SK-N-SH (cell line): ENCODE measurements at regions not wholly inside any gene's neighbourhood (a gene's known extent, or its start where the extent isn't known, plus 50 kb on each side); places are given as distances from the start of the nearest gene placed in this dataset.

Source experiments
- CTCF ChIA-PET: fragments of 300-600, 350-600 bp; formaldehyde crosslinking; extraction: SDS; loops from one replicate; lab custom pipeline; 2021; lab: Yijun Ruan, JAX
- POLR2A ChIA-PET: fragments of 350-600 bp; sonication (Branson Sonifier 250); formaldehyde crosslinking; extraction: SDS; loops from one replicate; lab custom pipeline; 2020; ENCODE audit warnings: antibody characterized with exemption, inconsistent platforms; lab: Yijun Ruan, JAX
- DNase-seq: peaks from one replicate; pipeline ENCODE4 v3.0.0; 2012
- H2AFZ ChIP-seq: fragments of 200-600 bp; sonication (generic); 2 replicates; pipeline ENCODE4 v1.8.1; 2016; ENCODE audit warnings: antibody characterized with exemption, mild to moderate bottlenecking, low read depth
- H3F3A ChIP-seq: fragments of 200-600 bp; sonication (generic); replicated peaks from 2 replicates; pipeline ENCODE3; 2016; ENCODE audit warnings: antibody characterized with exemption, mild to moderate bottlenecking; ENCODE audit not compliant: insufficient read depth
- H3K27ac ChIP-seq, 2 experiments: fragments of 200-500 bp in 1 of 2; fragments of 200-600 bp in 1 of 2; sonication (Bioruptor generic) in 1 of 2; sonication (generic), shearing (Covaris generic) in 1 of 2; 2 replicates each; pipeline versions ENCODE4 v1.5.1 to v1.6.1; 2014 to 2016; ENCODE audit warnings: low read depth in 2 of 2, inconsistent platforms in 1 of 2, low read length in 1 of 2, mild to moderate bottlenecking in 1 of 2, mixed read lengths in 1 of 2
- H3K27me3 ChIP-seq: fragments of 200-600 bp; sonication (generic), shearing (Covaris generic); 2 replicates; pipeline ENCODE4 v1.6.1; 2016; ENCODE audit warnings: mixed run types; ENCODE audit not compliant: insufficient read depth
- H3K36me3 ChIP-seq, 2 experiments: fragments of 200-500 bp in 1 of 2; fragments of 200-600 bp in 1 of 2; sonication (Bioruptor generic) in 1 of 2; sonication (generic) in 1 of 2; replicated peaks in 1 of 2; 2 replicates each; pipeline versions ENCODE3 to v1.5.1; 2014 to 2016; ENCODE audit warnings: low read length in 1 of 2, mild to moderate bottlenecking in 1 of 2; ENCODE audit not compliant: insufficient read depth in 2 of 2, control insufficient read depth in 1 of 2
- H3K4me1 ChIP-seq, 2 experiments: fragments of 200-500 bp in 1 of 2; fragments of 200-600 bp in 1 of 2; sonication (Bioruptor generic) in 1 of 2; sonication (generic), shearing (Covaris generic) in 1 of 2; 2 replicates each; pipeline versions ENCODE4 v1.5.1 to v1.6.1; 2014 to 2016; ENCODE audit warnings: low read depth in 1 of 2, low read length in 1 of 2, mixed run types in 1 of 2; ENCODE audit not compliant: insufficient read depth in 2 of 2, control insufficient read depth in 1 of 2
- H3K4me2 ChIP-seq: fragments of 200-600 bp; sonication (generic), shearing (Covaris generic); 2 replicates; pipeline ENCODE4 v1.6.1; 2017; ENCODE audit warnings: mixed run types
- H3K4me3 ChIP-seq, 2 experiments: fragments of 200-500 bp in 1 of 2; fragments of 200-600 bp in 1 of 2; sonication (Bioruptor generic) in 1 of 2; sonication (generic), shearing (Covaris generic) in 1 of 2; 2 replicates each; pipeline versions ENCODE4 v1.5.1 to v1.8.1; 2014 to 2016; ENCODE audit warnings: low read depth in 2 of 2, inconsistent platforms in 1 of 2, low read length in 1 of 2, mild to moderate bottlenecking in 1 of 2, mixed read lengths in 1 of 2, moderate library complexity in 1 of 2
- H3K79me2 ChIP-seq: fragments of 200-600 bp; sonication (generic); 2 replicates; pipeline ENCODE4 v1.8.1; 2017; ENCODE audit warnings: mild to moderate bottlenecking; ENCODE audit not compliant: insufficient read depth
- H3K9ac ChIP-seq: fragments of 200-600 bp; sonication (generic); 2 replicates; pipeline ENCODE4 v1.6.1; 2017; ENCODE audit warnings: mixed run types
- H3K9me2 ChIP-seq: fragments of 200-600 bp; sonication (generic); 2 replicates; pipeline ENCODE4 v1.6.1; 2017; ENCODE audit warnings: mixed run types
- H3K9me3 ChIP-seq: fragments of 200-600 bp; sonication (generic); 2 replicates; pipeline ENCODE4 v1.6.1; 2017; ENCODE audit warnings: mixed run types, mild to moderate bottlenecking, moderate library complexity
- H4K20me1 ChIP-seq: fragments of 200-600 bp; sonication (generic); 2 replicates; pipeline ENCODE4 v1.6.1; 2017; ENCODE audit warnings: mild to moderate bottlenecking, mixed run types; ENCODE audit not compliant: insufficient read depth
- CHD2 ChIP-seq: fragments of 150-350 bp; IDR thresholded peaks from 2 replicates; pipeline ENCODE4 v1.6.1; 2018; ENCODE audit warnings: low read length; ENCODE audit not compliant: partially characterized antibody
- ELF1 ChIP-seq: IDR thresholded peaks from 2 replicates; pipeline ENCODE4 v1.4.0; 2012
- EP300 ChIP-seq, 2 experiments: IDR thresholded peaks; 2 replicates each; pipeline versions ENCODE4 v1.4.0 to v1.6.1; 2012; ENCODE audit warnings: borderline replicate concordance in 1 of 2, low read depth in 1 of 2, low read length in 1 of 2
- FOXJ3 ChIP-seq: sonication (generic); formaldehyde crosslinking; IDR thresholded peaks from 2 replicates; pipeline ENCODE4 v1.5.1; 2020; ENCODE audit warnings: mild to moderate bottlenecking, missing genetic modification reagents
- GABPA ChIP-seq: IDR thresholded peaks from 2 replicates; pipeline ENCODE4 v1.4.0; 2012; ENCODE audit warnings: low read depth, mild to moderate bottlenecking
- JUND ChIP-seq: IDR thresholded peaks from 2 replicates; pipeline ENCODE4 v1.4.0; 2012
- MEF2A ChIP-seq: IDR thresholded peaks from 2 replicates; pipeline ENCODE4 v1.4.0; 2012; ENCODE audit warnings: low read depth, borderline replicate concordance
- MXI1 ChIP-seq: IDR thresholded peaks from 2 replicates; pipeline ENCODE4 v1.6.1; 2012; ENCODE audit warnings: mild to moderate bottlenecking, low read depth, low read length, improper control_type of control experiment
- NRF1 ChIP-seq: IDR thresholded peaks from 2 replicates; pipeline ENCODE4 v1.6.1; 2012; ENCODE audit warnings: low read depth, mild to moderate bottlenecking, low read length
- POLR2AphosphoS5 ChIP-seq: IDR thresholded peaks from 2 replicates; pipeline ENCODE4 v1.6.1; 2012; ENCODE audit warnings: low read depth, low read length
- RAD21 ChIP-seq: IDR thresholded peaks from 2 replicates; pipeline ENCODE4 v1.6.1; 2012; ENCODE audit warnings: mild to moderate bottlenecking, low read length
- SMC3 ChIP-seq: IDR thresholded peaks from 2 replicates; pipeline ENCODE4 v1.6.1; 2012; ENCODE audit warnings: low read depth, low read length, improper control_type of control experiment
- TAF1 ChIP-seq: IDR thresholded peaks from 2 replicates; pipeline ENCODE4 v1.6.1; 2012; ENCODE audit warnings: low read depth, mild to moderate bottlenecking, low read length, moderate library complexity, borderline replicate concordance
- TCF12 ChIP-seq: IDR thresholded peaks from 2 replicates; pipeline ENCODE4 v1.4.0; 2012
- ZBTB33 ChIP-seq: IDR thresholded peaks from 2 replicates; pipeline ENCODE4 v1.4.0; 2012; ENCODE audit warnings: low read depth, borderline replicate concordance
- WGBS: methylation state at CpG from one replicate; pipeline ENCODE4 v1.1.6; 2017; ENCODE audit warnings: low lambda C conversion rate; 5-methylcytosine and 5-hydroxymethylcytosine counted together
- TF ChIP-seq, protein P1 (sequence below): IDR thresholded peaks from 2 replicates; pipeline ENCODE4; 2012
- TF ChIP-seq, protein P2 (sequence below): fragments of 150-350 bp; IDR thresholded peaks from 2 replicates; pipeline ENCODE4 v1.6.1; 2017; ENCODE audit warnings: antibody characterized with exemption, low read length, low read depth, borderline replicate concordance
- TF ChIP-seq, protein P3 (sequence below): IDR thresholded peaks from 2 replicates; pipeline ENCODE4 v1.6.1; 2012; ENCODE audit warnings: mild to moderate bottlenecking, low read depth, low read length, moderate library complexity
- TF ChIP-seq, protein P4 (sequence below): IDR thresholded peaks from 2 replicates; pipeline ENCODE4 v1.4.0; 2012; ENCODE audit warnings: low read depth

DNA sequence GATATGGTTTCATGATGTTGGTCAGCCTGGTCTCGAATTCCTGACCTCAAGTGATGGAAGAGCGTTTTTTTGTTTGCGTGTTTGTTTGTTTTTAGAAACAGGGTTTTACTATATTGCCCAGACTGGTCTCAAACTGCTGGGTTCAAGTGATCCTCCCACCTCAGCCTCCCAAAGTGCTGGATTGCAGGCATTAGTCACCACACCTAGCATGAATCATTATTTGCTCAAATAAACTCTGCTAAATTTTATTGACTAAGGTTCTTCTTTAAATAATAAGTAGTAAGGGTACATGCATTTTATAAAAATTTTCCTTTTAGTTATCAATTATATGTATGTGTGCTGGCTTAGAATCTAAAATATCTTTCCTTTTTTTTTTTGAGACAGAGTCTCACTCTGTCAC lies 52.9 kb downstream of the ZBTB9 start:
- POLR2A ChIA-PET = no interaction called here
- Histone ChIP-seq H3K9ac (no peak overlapping the region), H3K4me1 (no peaks in the 10 kb centered on the region), H3K9me3 (no peaks in the 10 kb centered on the region), H3K4me3 (no peak overlapping the region), H3K4me2 (no peak overlapping the region), H4K20me1 (no peaks in the 10 kb centered on the region), H3F3A (no peaks in the 10 kb centered on the region), H2AFZ (no peak overlapping the region), H3K36me3 (no peaks in the 10 kb centered on the region), H3K27ac (no peak overlapping the region), H3K27me3 (no peaks in the 10 kb centered on the region; the same call in 1 of the 2 replicates), H3K9me2 (no peaks in the 10 kb centered on the region), H3K79me2 (no peaks in the 10 kb centered on the region)
- no peak for DNase-seq
- 74% methylated on average over 3 of the region's 3 CpGs for WGBS
- CTCF ChIA-PET = no interaction called here
- TF ChIP-seq, protein P1, sequence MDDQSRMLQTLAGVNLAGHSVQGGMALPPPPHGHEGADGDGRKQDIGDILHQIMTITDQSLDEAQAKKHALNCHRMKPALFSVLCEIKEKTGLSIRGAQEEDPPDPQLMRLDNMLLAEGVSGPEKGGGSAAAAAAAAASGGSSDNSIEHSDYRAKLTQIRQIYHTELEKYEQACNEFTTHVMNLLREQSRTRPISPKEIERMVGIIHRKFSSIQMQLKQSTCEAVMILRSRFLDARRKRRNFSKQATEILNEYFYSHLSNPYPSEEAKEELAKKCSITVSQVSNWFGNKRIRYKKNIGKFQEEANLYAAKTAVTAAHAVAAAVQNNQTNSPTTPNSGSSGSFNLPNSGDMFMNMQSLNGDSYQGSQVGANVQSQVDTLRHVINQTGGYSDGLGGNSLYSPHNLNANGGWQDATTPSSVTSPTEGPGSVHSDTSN = no peak
- TF ChIP-seq EP300 (IDR thresholded peaks at IDR 0.05; ENCODE audit: borderline replicate concordance in 1 of 2, low read depth in 1 of 2, low read length in 1 of 2) = no peak

- WGBS = 65% methylated on average over 16 of the region's 16 CpGs
- no peaks in the 10 kb centered on the region for H3F3A ChIP-seq
- H4K20me1 ChIP-seq = no peaks in the 10 kb centered on the region
- no peak overlapping the region for H3K4me2 ChIP-seq
- no peak overlapping the region for H3K9ac ChIP-seq
- no peaks in the 10 kb centered on the region for H3K79me2 ChIP-seq
- H3K9me3 ChIP-seq = no peaks in the 10 kb centered on the region
- H3K27me3 ChIP-seq = no peaks in the 10 kb centered on the region; the same call in 1 of the 2 replicates
- no peak overlapping the region for H3K4me3 ChIP-seq
- H2AFZ ChIP-seq = no peak overlapping the region
- no peak overlapping the region for H3K27ac ChIP-seq
- H3K9me2 ChIP-seq = no peaks in the 10 kb centered on the region
- no peak for DNase-seq
- no peaks in the 10 kb centered on the region for H3K4me1 ChIP-seq
- ChIA-PET CTCF (no interaction called here), POLR2A (no interaction called here)
- H3K36me3 ChIP-seq = no peaks in the 10 kb centered on the region
- TF ChIP-seq MEF2A (no peak), NRF1 (no peak), ZBTB33 (no peak), RAD21 (no peak), EP300 (IDR thresholded peaks at IDR 0.05; ENCODE audit: borderline replicate concordance in 1 of 2, low read depth in 1 of 2, low read length in 1 of 2) (no peak), GABPA (no peak), MXI1 (no peak), SMC3 (no peak), TAF1 (no peak), JUND (no peak), POLR2AphosphoS5 (no peak), ELF1 (no peak), CHD2 (no peak), TCF12 (no peak), FOXJ3 (no peak)
- TF ChIP-seq, protein P2, sequence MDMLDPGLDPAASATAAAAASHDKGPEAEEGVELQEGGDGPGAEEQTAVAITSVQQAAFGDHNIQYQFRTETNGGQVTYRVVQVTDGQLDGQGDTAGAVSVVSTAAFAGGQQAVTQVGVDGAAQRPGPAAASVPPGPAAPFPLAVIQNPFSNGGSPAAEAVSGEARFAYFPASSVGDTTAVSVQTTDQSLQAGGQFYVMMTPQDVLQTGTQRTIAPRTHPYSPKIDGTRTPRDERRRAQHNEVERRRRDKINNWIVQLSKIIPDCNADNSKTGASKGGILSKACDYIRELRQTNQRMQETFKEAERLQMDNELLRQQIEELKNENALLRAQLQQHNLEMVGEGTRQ = no peak
- TF ChIP-seq, protein P3, sequence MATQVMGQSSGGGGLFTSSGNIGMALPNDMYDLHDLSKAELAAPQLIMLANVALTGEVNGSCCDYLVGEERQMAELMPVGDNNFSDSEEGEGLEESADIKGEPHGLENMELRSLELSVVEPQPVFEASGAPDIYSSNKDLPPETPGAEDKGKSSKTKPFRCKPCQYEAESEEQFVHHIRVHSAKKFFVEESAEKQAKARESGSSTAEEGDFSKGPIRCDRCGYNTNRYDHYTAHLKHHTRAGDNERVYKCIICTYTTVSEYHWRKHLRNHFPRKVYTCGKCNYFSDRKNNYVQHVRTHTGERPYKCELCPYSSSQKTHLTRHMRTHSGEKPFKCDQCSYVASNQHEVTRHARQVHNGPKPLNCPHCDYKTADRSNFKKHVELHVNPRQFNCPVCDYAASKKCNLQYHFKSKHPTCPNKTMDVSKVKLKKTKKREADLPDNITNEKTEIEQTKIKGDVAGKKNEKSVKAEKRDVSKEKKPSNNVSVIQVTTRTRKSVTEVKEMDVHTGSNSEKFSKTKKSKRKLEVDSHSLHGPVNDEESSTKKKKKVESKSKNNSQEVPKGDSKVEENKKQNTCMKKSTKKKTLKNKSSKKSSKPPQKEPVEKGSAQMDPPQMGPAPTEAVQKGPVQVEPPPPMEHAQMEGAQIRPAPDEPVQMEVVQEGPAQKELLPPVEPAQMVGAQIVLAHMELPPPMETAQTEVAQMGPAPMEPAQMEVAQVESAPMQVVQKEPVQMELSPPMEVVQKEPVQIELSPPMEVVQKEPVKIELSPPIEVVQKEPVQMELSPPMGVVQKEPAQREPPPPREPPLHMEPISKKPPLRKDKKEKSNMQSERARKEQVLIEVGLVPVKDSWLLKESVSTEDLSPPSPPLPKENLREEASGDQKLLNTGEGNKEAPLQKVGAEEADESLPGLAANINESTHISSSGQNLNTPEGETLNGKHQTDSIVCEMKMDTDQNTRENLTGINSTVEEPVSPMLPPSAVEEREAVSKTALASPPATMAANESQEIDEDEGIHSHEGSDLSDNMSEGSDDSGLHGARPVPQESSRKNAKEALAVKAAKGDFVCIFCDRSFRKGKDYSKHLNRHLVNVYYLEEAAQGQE = no peak
- TF ChIP-seq, protein P4, sequence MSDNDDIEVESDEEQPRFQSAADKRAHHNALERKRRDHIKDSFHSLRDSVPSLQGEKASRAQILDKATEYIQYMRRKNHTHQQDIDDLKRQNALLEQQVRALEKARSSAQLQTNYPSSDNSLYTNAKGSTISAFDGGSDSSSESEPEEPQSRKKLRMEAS = no peak
Observed at GRCh38 chr6:33508935-33509926, 54.9 kb downstream of the ZBTB9 start.
